Caki2 (cell line): ENCODE measurements at regions not wholly inside any gene's neighbourhood (a gene's known extent, or its start where the extent isn't known, plus 50 kb on each side); places are given as distances from the start of the nearest gene placed in this dataset.

ENCODE experiments used
- DNase-seq: peaks from one replicate; pipeline ENCODE4 v3.0.0-alpha.2; 2015; ENCODE audit warnings: low read depth
- in situ Hi-C: cut with HindIII; loops from 2 replicates; pipeline ENCODE4 v1.10.0; 2016; ENCODE audit warnings: low sequenced_read_pairs, low pct_unique_long_range_greater_than_20kb, mixed read lengths

GRCh38 chr3:143203142-143203541, 83.6 kb downstream of the CHST2 start:
- in situ Hi-C loops = no loop called here

GRCh38 chr3:143203848-143204247, 84.3 kb downstream of the CHST2 start:
- no peak for DNase-seq
- in situ Hi-C loops = no loop called here

More at GRCh38 chr3:143203142-143203541, 83.6 kb downstream of the CHST2 start:
- no peak for DNase-seq

- in situ Hi-C loops = no loop called here
- DNase-seq = no peak
Observed at GRCh38 chr3:143206955-143207337, 87.4 kb downstream of the CHST2 start.

GRCh38 chr3:143207338-143207961, 87.9 kb downstream of the CHST2 start:
- DNase-seq = peak; percentile 96
- in situ Hi-C loops = no loop called here

- no peak for DNase-seq
- in situ Hi-C loops = no loop called here
Observed at GRCh38 chr3:143208976-143209714, 89.6 kb downstream of the CHST2 start.

- in situ Hi-C loops = no loop called here
- DNase-seq = peak; percentile 18
Observed at GRCh38 chr3:143209715-143210059, 90.1 kb downstream of the CHST2 start.

- DNase-seq = no peak
- in situ Hi-C loops = no loop called here
Observed at GRCh38 chr3:143210141-143210540, 90.6 kb downstream of the CHST2 start.

- no peak for DNase-seq
- in situ Hi-C loops = no loop called here
Observed at GRCh38 chr3:143215059-143215458, 95.5 kb downstream of the CHST2 start.
